GM12891 (cell line): ENCODE measurements at regions not wholly inside any gene's neighbourhood (a gene's known extent, or its start where the extent isn't known, plus 50 kb on each side); places are given as distances from the start of the nearest gene placed in this dataset.

Experiments
- DNase-seq: peaks from one replicate; pipeline ENCODE4 v3.0.0; 2011; ENCODE audit warnings: low spot score; ENCODE audit not compliant: insufficient read length
- FAIRE-seq: peaks from 2 replicates; lab custom pipeline; 2011; peaks lifted over from hg19 to GRCh38; lab: Jason Lieb, UNC
- PAX5 ChIP-seq: IDR thresholded peaks from 2 replicates; pipeline ENCODE4 v1.6.1; 2011; ENCODE audit warnings: low read length, moderate library complexity, mild to moderate bottlenecking; ENCODE audit not compliant: insufficient read depth, severe bottlenecking
- POLR2A ChIP-seq: IDR thresholded peaks from 2 replicates; pipeline ENCODE4 v1.6.1; 2011; ENCODE audit warnings: low read depth, low read length, control low read depth
- POLR2AphosphoS5 ChIP-seq: IDR thresholded peaks from 2 replicates; pipeline ENCODE4 v1.6.1; 2011; ENCODE audit warnings: low read depth, low read length, control low read depth
- POU2F2 ChIP-seq: IDR thresholded peaks from 2 replicates; pipeline ENCODE4 v1.6.1; 2011; ENCODE audit warnings: low read depth, mild to moderate bottlenecking, control low read depth, low read length, moderate library complexity
- SPI1 ChIP-seq: IDR thresholded peaks from 2 replicates; pipeline ENCODE4 v1.6.1; 2011; ENCODE audit warnings: low read depth, low read length, control low read depth
- TAF1 ChIP-seq: IDR thresholded peaks from 2 replicates; pipeline ENCODE4 v1.6.1; 2011; ENCODE audit warnings: low read depth, low read length, control low read depth

DNA sequence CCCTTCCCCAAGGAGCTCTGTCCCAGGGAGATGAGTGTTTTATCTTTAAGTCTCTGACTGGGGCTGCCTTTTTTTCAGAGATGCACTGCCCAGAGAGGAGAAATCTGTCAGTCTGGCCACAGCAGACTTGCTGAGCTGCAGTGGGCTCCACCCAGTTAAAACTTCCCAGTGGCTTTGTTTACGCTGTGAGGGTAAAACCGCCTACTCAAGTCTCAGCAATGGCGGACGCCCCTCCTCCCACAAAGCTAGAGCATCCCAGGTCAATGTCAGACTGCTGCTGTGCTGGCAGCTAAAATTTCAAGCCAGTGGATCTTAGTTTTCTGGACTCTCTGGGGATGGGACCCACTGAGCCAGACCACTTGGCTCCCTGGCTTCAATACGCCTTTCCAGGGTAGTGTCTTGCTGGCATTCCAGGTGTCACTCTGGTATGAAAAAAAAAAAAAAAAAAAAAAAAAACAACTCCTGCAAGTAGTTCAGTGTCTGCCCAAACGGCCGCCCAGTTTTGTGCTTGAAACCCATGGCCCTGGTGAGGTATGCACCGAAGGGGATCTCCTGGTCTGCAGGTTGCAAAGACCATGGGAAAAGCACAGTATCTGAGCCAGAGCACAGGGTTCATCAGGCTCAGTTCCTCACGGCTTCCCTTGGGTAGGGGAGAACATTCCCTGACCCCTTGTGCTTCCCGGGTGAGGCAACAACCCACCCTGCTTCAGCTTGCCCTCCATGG, 1616.1 kb upstream of the ADGRL3 start:
- TF ChIP-seq PAX5 = no peak
- TF ChIP-seq POU2F2 = no peak
- TF ChIP-seq POLR2AphosphoS5 = no peak
- TF ChIP-seq POLR2A = no peak
- no peak for TF ChIP-seq SPI1
- no peak for TF ChIP-seq TAF1
- FAIRE-seq (no peak), DNase-seq (no peak)

DNA sequence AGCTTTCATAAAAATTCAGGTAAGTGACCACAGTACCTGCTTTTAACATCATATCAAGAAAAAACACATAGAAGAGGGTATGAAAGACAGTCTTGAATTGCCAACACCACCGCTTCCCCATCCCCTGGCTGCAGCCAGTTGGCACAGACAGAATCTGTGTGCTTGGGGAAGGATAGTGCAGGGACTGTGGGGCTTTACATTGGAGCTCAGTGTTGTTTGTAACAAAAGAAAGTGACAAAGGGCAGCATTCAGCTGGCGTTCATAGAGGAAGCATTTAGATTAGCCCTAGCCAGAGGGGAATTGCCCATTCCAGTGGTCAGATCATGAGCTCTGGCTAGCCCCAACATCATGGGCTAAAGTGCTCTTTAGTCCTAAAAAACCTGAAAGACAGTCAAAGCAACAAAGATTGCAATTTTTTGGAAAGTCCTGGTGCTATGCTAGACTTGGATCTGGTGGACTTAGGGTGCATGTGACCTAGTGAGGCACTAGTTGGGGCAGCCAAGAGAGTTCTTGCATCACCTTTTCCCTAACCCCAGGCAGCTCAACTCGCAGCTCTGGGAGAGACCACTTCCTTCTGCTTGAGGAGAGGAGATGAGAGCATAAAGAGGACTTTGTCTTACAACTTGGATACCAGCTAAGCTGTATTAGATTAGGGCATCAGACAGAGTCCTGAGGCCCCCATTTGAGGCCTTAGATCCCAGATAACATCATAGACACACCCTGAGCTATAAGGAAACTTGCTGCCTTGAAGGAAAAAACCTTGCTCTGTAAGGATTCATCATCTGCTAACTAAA, 1602.4 kb upstream of the ADGRL3 start:
- no peak for DNase-seq

DNA sequence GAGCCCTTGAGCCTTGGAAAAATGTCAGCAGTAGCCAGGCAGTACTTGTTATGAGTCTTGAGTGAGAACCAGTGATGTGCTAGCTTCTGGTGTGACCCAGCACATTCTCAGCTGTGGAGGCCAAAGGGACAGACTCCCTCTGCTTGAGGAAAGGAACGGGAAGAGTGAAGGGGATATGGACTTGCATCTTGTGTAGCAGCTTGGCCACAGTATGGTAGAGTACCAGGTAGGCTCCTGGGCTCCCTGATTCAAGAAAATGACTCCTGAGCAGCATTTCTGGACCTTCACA, 1601.9 kb upstream of the ADGRL3 start:
- FAIRE-seq (no peak), DNase-seq (no peak)
- no peak for TF ChIP-seq POLR2A
- no peak for TF ChIP-seq TAF1
- TF ChIP-seq POU2F2 = no peak
- TF ChIP-seq POLR2AphosphoS5 = no peak
- no peak for TF ChIP-seq PAX5
- TF ChIP-seq SPI1 = no peak

More for the DNA sequence above, 1602.4 kb upstream of the ADGRL3 start:
- FAIRE-seq = no peak
- TF ChIP-seq SPI1 = no peak
- no peak for TF ChIP-seq POU2F2
- TF ChIP-seq POLR2AphosphoS5 = no peak
- TF ChIP-seq TAF1 = no peak

DNA sequence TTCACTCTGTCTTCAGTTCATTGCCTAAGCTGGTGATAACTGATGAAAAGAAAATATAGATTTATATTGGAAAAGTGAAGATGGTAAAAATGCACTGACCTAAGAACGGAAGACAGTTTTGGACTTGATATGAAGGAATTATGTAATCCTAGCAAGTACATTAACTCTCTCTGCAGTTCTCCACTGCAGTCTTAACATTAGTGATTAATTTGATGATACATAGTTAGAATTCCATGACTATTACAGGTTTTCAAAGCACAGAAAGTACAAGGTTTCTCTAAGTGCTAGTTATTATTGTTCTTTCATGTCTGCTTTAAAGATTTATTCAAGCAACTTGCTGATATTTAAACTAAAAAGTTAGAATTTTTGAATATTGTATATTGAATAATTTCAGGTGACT, 1591.7 kb upstream of the ADGRL3 start:
- DNase-seq (no peak), FAIRE-seq (no peak)
- TF ChIP-seq POLR2AphosphoS5 = no peak
- TF ChIP-seq PAX5 = no peak
- TF ChIP-seq SPI1 = no peak

DNA sequence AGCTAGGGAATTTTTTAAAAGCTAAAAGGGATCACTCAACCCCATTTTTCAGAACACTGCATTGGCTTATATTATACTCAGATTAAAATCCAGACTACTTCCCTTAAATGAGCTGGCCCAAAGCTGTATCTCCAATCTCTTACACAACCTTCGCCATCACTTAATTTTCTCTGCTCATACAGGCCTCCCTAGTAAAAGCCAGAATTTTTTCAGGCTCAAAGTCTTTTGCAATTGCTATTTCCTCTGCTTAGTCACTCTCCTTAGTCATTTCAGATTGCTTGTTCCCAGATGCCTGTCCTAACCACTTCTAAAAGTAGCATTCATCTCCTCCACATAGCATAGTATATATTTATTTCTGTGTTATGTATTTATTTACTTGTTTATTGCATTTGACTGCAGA, 1587.9 kb upstream of the ADGRL3 start:
- DNase-seq (no peak), FAIRE-seq (no peak)

DNA sequence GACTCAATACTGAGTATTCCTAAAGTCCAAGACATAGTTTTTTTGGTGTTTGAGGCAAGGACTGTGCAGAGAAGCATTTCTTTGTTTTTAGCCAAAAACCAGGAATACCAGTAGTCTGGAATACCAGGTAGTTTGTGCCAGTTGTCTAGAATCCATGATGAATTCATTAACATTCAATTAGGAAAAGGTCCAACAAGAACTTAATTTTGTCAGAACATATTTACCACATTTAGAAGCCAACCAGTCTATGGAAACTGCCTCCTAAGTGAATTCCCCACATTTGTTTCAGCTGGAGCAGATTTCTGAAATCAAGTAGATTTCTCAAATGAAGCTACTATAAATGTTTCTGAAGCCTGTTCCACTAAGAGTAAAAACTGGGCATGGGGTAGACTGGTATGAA, 1584.8 kb upstream of the ADGRL3 start:
- TF ChIP-seq POLR2A = no peak
- no peak for TF ChIP-seq POLR2AphosphoS5
- DNase-seq (no peak), FAIRE-seq (no peak)

More for the DNA sequence above, 1587.9 kb upstream of the ADGRL3 start:
- TF ChIP-seq TAF1 (no peak), PAX5 (no peak), POU2F2 (no peak), SPI1 (no peak), POLR2A (no peak), POLR2AphosphoS5 (no peak)

DNA sequence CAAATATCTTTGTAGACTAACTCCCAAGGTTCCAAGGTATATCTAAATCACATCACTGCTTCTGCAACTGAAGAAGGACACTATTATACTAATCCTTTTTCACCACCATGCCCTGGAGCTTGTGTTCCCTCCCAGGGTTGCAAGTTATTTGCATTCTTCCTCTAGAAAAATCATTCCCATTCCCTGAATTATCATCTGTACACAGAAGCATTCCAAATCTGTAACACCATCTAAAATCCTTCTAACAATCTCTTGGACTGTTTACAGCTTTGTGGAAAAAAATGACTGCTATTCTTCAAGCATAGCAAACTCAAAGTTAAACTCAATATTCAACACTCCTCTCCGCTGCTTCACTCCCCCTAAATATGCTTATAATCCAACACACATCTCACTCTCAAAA, 1570.8 kb upstream of the ADGRL3 start:
- no peak for FAIRE-seq
- no peak for DNase-seq
- TF ChIP-seq TAF1 (no peak), SPI1 (no peak), POLR2A (no peak), POU2F2 (no peak), POLR2AphosphoS5 (no peak), PAX5 (no peak)

DNA sequence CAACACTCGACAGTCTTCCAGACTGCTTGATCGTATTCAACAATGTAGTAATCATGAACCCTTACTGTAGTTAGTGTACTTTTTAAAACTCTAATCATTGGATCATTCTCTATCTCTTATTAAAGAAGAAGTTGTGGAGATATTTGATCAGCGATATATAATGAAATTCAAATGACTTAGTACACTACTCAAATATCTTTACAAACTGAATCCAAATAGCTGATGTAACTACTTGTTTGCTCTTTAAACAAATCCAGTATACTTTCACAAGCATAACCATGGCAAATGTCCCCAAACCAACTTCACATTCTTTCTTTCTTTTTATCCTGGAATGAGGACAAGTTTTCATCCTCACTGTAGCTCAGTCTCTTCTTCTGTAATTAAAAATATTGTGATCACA, 1569.9 kb upstream of the ADGRL3 start:
- TF ChIP-seq TAF1 (no peak), POLR2A (no peak), PAX5 (no peak), POU2F2 (no peak), POLR2AphosphoS5 (no peak), SPI1 (no peak)
- no peak for DNase-seq
- FAIRE-seq = no peak

DNA sequence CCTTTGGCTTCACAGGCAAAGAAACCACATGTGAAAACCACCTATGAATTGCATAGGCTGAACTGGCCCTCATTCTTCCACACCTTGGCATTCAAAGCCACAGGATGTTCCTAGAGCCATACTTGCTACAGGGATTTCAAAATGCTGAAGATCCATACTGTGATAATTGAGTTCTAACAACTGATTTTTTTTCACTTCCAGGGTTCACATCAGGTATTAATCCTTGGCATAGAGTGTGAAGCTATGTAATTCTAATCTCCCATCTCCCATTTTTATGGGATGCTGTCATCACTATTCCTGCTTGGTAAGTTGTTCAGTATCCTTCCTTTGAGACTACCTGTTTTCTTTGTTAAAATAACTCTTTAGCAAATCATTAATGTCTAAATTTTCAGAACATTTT, 1569.2 kb upstream of the ADGRL3 start:
- no peak for FAIRE-seq
- no peak for DNase-seq
- TF ChIP-seq TAF1 (no peak), POLR2A (no peak), SPI1 (no peak), PAX5 (no peak), POLR2AphosphoS5 (no peak), POU2F2 (no peak)

DNA sequence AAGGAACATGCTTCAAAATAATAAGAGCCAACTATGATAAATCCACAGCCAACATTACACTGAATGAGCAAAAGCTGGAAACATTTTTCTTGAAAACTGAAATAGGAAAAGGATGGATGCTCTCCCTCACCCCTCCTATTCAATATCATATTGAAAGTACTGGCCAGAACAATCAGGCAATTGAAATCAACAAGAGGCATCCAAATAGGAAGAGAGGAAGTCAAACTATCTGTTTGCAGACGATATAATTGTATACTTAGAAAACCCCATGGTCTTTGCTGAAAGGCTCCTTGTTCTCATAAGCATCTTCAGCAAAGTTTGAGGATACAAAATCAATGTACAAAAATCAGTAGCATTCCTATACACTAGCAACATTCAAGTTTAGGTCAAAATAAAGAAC, 1562.5 kb upstream of the ADGRL3 start:
- FAIRE-seq (no peak), DNase-seq (no peak)
- TF ChIP-seq POLR2A (no peak), POLR2AphosphoS5 (no peak), TAF1 (no peak), PAX5 (no peak), POU2F2 (no peak), SPI1 (no peak)
